ENCODE measurements at regions not wholly inside any gene's neighbourhood (a gene's known extent, or its start where the extent isn't known, plus 50 kb on each side); places are given as distances from the start of the nearest gene placed in this dataset.

GRCh38 chr4:20576861-20577260 lies 123.4 kb upstream of the PACRGL start:
- no peaks in the 10 kb centered on the region for H3K4me1 ChIP-seq (ENCODE audit: insufficient read depth, low read length)
- intact Hi-C loops (cut with micrococcal nuclease; ENCODE audit: unreplicated experiment) = no loop called here
- H3K9ac ChIP-seq (ENCODE audit: insufficient read depth, low read depth, low read length) = no peak overlapping the region
- DNase-seq (ENCODE audit: low spot score) = no peak
- no peak overlapping the region for H3K4me3 ChIP-seq (replicated peaks in 1 of 3; ENCODE audit: insufficient read depth in 1 of 3, low read depth in 2 of 3, low read length in 3 of 3)
- no peaks in the 10 kb centered on the region for H3K79me2 ChIP-seq (ENCODE audit: insufficient read depth, low read length)
- TF ChIP-seq ZNF580 (CRISPR knock-in tag; IDR thresholded peaks at IDR 0.05; ENCODE audit: borderline replicate concordance, low read depth) = no peak
- no peak for TF ChIP-seq ZNF17 (CRISPR knock-in tag; IDR thresholded peaks at IDR 0.05)
- TF ChIP-seq FIP1L1 (IDR thresholded peaks at IDR 0.05; ENCODE audit: borderline replicate concordance, insufficient read depth, low read depth, low read length) = no peak
- TF ChIP-seq SIN3A (IDR thresholded peaks at IDR 0.05; ENCODE audit: borderline replicate concordance, low read depth, low read length) = no peak
- TF ChIP-seq ZNF850 (CRISPR knock-in tag; conservative IDR thresholded peaks at IDR 0.05) = no peak
- TF ChIP-seq, protein P1, sequence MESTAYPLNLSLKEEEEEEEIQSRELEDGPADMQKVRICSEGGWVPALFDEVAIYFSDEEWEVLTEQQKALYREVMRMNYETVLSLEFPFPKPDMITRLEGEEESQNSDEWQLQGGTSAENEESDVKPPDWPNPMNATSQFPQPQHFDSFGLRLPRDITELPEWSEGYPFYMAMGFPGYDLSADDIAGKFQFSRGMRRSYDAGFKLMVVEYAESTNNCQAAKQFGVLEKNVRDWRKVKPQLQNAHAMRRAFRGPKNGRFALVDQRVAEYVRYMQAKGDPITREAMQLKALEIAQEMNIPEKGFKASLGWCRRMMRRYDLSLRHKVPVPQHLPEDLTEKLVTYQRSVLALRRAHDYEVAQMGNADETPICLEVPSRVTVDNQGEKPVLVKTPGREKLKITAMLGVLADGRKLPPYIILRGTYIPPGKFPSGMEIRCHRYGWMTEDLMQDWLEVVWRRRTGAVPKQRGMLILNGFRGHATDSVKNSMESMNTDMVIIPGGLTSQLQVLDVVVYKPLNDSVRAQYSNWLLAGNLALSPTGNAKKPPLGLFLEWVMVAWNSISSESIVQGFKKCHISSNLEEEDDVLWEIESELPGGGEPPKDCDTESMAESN (CRISPR knock-in tag; conservative IDR thresholded peaks at IDR 0.05) = no peak
- no peak for TF ChIP-seq HNRNPL (IDR thresholded peaks at IDR 0.05; ENCODE audit: low read depth, low read length)
- no peak for TF ChIP-seq ZFP1 (CRISPR knock-in tag; IDR thresholded peaks at IDR 0.05)
- no peak for TF ChIP-seq ZNF256 (CRISPR knock-in tag; conservative IDR thresholded peaks at IDR 0.05)
- TF ChIP-seq RFXAP (CRISPR knock-in tag; IDR thresholded peaks at IDR 0.05; ENCODE audit: borderline replicate concordance) = no peak
- no peak for TF ChIP-seq EP300 (IDR thresholded peaks at IDR 0.05; ENCODE audit: low read depth in 2 of 2, low read length in 2 of 2)
- no peak for TF ChIP-seq EP300 (CRISPR knock-in tag; IDR thresholded peaks at IDR 0.05; ENCODE audit: borderline replicate concordance)
- TF ChIP-seq TEAD2 (CRISPR knock-in tag; IDR thresholded peaks at IDR 0.05) = no peak
- TF ChIP-seq, protein P2, sequence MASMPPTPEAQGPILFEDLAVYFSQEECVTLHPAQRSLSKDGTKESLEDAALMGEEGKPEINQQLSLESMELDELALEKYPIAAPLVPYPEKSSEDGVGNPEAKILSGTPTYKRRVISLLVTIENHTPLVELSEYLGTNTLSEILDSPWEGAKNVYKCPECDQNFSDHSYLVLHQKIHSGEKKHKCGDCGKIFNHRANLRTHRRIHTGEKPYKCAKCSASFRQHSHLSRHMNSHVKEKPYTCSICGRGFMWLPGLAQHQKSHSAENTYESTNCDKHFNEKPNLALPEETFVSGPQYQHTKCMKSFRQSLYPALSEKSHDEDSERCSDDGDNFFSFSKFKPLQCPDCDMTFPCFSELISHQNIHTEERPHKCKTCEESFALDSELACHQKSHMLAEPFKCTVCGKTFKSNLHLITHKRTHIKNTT (CRISPR knock-in tag; IDR thresholded peaks at IDR 0.05) = no peak
- no peak for TF ChIP-seq ZNF414 (CRISPR knock-in tag; IDR thresholded peaks at IDR 0.05)
- H2AFZ ChIP-seq (ENCODE audit: low read length) = no peak overlapping the region
- CTCF ChIA-PET (ENCODE audit: low intra/inter-chr PET ratio, low total read pairs) = no interaction called here
- no peak overlapping the region for H3K4me2 ChIP-seq (ENCODE audit: low read depth, low read length)
- no TSS peak for BruUV-seq (replicated peaks)
- H4K20me1 ChIP-seq (ENCODE audit: insufficient read depth, low read length) = no peaks in the 10 kb centered on the region
- no peaks in the 10 kb centered on the region; a peak in 1 of 5 replicates for H3K27me3 ChIP-seq (ENCODE audit: control insufficient read depth in 1 of 2, insufficient read depth in 2 of 2, low read length in 2 of 2)
- no peak for FAIRE-seq
- no peak overlapping the region for H3K27ac ChIP-seq (ENCODE audit: extremely low read length, insufficient read depth, low read length)
- POLR2A ChIA-PET = no interaction called here
- in situ Hi-C loops (cut with HindIII; ENCODE audit: extremely low pct_ligation_motif_present, low pct_unique_long_range_greater_than_20kb) = no loop called here
- H3K9me3 ChIP-seq (ENCODE audit: low read length) = no peaks in the 10 kb centered on the region
- H3K36me3 ChIP-seq (replicated peaks in 1 of 2; ENCODE audit: control insufficient read depth in 1 of 2, insufficient read depth in 2 of 2, low read length in 2 of 2) = no peaks in the 10 kb centered on the region
- ATAC-seq = no peak
